CD4-positive, alpha-beta T cell treated with Interleukin-4 for 4 hours (primary cell): ENCODE measurements at regions not wholly inside any gene's neighbourhood (a gene's known extent, or its start where the extent isn't known, plus 50 kb on each side); places are given as distances from the start of the nearest gene placed in this dataset.
A peak's percentile ranks its signal among the peaks of the same experiment; 100 is the strongest.

Source experiments
- DNase-seq: peaks from one replicate; pipeline ENCODE4 v3.0.0-alpha.2; 2020

DNA sequence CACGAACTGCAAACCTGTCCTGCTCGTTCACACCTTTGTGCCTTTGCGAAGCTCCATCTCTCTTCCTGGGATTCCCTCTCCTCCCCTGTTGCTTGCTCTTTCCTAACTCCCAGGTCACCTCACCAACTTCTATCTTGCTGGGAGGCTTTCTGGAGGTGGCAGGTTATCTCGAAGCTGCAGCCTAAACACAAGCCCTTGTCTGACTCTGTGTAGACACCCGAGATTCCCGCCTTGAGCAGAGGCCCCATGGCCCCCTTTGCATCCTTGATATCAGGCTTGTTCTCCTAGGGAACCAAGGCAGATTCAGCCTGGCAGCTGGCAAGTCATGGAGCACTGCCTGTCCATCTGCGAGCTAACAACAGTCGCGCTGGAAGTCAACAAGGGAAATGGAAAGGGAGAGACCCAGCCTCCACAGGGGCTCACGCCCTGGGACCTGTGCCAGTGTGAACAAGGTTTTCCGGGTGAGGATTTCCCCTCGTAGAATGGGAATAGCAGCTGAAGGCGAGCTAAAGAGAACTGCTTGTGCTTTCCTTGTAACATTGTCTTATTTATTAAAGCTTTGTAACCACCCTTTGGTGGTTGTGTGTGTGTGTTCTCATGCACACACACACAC lies 109.5 kb upstream of the JUN start:
- DNase-seq: no peak

DNA sequence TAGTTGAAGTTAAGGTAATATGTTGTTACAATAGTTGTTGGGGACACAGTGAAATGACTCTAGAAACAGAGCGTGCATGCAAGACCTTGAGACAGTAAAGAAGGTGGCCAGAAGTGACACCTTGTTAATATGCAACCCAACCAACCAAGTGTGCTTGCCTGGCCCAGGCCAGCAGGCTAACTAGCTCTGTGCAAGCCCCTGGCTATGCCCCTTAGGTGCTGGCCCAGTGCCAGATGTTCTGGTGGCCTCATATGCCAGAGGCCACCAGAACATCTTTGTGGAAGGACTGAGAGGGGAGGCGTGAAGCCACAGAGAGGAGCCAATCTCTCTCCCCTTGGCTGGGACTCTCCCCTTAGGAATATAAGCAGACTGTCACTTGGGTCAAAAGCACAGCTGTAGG lies 111.2 kb upstream of the JUN start:
- no peak for DNase-seq

- no peak for DNase-seq
These were observed 111.8 kb upstream of the JUN start for GRCh38 chr1:58895559-58896145.

DNA sequence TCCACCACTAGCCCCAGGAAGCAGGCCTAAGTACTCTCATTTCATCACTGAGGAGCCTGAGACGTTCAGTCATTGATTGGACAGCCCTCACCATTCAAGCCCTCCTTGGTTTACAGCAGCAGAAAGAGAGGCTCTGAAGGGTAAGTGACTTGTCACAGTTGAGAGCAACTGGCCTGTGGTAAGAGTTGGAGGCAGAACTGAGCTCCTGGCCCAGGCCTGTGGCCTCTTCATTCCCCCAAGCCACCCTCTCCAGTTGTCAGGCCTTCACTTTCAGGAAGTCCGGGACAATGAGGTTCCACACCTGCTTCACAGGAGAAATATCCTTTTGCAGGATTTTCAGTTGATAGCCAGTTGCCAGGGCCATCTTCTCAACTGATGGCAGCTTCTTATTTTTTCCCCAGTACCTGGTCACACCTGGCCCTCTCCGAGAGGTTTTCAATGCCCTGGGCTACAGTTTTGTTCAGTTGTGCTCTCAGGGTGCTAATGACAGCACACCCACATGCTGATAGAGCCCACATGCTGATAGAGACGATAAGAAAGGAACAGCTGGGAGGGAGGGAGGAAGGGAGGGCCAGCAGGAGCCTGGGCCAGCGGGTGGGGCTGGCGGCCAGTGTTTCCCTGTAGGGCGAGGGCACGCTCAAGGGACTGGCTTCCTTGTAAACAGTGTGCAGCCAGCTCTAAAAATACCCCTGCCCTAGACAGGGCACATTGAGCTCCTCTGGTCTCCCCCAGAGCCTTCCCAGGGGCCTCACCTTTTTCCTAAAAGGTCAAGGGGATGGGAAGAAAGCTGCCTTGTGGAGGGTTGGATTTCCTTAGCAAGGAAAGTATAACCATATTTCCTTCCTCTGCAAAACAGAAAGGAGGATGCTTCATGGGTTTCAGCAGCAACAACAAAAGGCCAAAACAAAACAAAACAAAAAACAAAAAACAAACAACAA lies 112.7 kb upstream of the JUN start:
- no peak for DNase-seq

DNA sequence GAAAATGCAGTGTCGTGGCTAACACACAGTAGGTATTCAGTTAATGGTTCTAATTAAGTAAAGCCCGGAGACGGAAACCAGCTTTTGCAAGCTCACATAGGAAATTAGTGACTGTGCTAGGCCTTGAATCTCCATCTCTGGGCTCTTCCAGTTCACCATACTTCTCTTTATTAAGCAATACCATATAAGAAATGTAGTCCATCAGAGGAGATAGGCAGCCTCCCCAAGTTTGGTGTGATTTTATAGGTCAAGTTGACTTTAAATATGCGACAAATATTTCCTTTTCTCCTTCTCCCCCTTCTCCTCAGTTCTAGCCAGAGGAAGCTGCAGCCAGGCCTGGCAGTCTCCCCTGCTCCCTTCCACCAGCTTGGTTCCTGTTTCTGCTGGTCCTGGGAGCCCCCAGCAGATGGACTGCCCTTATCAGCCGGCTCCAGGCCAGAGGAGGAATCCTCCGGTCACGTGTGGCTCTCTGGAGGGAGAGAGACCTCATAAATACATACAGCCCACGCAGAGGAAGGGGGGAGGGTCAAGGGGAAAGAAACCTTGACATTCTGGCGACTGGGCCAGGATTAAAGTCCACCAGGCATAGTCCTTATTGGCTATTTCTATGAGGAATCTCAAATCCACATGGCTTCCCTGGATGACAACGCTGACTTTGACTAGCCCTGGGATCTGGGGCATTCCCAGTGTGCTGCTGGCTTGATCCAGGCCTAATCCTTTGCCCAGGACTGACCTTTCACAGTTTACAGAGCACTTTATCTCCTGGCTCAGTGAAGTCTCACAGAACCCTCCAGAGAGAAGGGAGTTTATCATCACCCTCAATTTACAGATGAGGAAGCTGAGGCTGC lies 115.1 kb upstream of the JUN start:
- DNase-seq: no peak

GRCh38 chr1:58899587-58900271 lies 115.9 kb upstream of the JUN start:
- DNase-seq: no peak

DNA sequence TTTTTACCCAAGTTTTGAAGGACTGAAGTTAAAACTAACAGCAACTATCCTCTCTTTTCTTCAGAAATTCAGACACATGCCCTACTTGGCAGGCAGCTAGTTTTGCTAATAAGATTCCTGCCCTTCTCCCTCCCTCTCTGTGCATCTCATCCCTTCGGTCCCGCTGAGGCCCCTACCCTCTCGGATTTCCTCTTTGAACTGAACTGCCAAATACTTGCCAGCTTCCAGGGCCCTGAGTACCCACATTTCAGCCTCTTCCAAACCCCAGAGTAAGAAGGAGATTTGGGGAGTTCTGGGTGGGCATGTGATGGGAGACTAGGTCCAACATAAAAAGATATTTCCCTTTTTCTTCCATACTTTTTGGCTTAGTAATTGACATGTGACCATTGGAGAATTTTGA lies 116.5 kb upstream of the JUN start:
- no peak for DNase-seq

GRCh38 chr1:58901008-58901407 lies 117.2 kb upstream of the JUN start:
- DNase-seq: no peak

DNA sequence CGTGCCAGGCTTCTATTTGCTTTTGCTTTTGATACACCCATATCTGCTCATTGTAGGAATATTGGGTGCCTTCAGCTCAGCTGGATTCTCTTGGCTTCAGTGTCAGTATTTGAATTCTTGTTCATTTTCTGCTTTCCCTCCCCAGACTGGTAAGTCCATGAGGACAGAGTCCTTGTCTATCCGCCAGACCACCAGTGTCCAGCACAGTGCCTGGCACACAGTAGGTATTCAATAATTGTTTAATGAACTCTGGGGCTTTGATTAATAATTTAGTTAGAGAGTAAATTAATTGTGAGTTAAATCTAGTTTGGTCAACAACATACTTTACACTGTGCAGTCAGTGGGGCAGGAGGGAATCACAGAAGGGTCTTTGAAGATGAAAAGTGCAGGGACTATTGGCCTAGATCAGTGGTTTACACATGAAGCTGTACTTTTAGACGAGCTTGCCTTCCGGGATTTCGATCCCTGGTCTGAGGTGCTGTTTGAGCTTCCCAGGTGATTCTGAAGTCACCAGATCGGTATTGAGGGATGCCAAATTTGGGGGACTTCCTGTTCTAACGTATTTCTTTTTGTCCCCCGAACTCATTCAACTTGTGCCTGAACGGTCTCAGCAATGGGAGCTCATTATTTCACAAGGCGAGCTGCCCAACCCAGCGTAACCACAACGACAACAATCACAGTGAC lies 119.1 kb upstream of the JUN start:
- DNase-seq: no peak

DNA sequence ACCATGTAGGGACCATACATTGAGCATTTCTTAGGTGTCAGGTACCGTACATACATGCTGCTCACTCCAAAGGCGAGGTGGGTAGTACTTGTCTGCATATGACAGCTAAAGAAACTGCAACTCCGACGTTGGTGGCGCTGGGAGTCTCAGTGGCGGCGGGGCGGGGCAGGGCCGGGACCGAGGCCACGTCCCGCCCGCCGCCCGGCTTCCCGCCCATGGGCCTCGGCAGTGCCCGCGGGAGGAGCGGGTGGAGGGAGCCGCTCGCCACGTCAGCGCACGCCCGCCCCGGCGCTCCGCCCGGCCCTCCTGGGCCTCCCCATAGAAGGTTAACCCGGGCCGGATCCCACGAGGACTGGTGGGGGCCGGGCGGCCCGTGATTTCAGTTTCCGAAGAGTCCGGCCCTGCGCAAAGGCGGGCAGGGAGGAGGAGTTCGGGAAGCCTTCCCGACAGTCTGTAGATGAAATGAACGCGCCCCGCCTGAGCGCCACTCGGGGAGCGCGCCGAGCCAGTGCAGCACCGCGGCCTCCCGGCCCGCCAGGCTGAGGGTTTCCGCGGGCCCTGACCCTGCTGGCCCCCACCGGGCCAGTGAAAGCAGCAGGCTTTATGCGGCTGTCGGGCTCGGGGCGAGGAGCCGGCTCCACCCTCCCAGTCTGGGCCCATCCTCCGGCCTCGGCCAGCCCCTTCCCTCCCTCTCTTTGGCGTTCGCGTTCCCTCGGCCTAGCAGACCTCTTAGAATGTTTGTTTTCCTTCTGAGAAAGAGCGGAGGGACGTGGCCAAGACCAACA lies 119.9 kb upstream of the JUN start:
- peak; percentile 76 for DNase-seq

GRCh38 chr1:58904299-58905125 lies 120.7 kb upstream of the JUN start:
- no peak for DNase-seq

DNA sequence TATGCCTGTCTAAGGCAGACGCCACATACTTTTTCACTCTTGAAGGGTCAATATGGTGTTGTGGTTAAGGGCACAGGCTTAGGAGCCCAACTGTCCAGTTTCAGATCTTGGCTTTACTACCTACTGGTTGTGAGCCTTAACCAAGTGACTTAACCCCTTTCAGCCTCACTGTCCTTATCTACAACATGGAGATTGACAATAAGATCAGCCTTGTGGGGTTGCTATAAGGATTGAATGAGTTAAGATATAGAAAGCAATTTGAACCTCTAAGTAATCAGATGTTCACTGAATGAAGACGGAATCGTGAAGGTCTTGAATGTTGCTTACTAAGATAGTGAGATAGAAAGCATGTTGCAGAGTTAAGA lies 121.3 kb upstream of the JUN start:
- no peak for DNase-seq

DNA sequence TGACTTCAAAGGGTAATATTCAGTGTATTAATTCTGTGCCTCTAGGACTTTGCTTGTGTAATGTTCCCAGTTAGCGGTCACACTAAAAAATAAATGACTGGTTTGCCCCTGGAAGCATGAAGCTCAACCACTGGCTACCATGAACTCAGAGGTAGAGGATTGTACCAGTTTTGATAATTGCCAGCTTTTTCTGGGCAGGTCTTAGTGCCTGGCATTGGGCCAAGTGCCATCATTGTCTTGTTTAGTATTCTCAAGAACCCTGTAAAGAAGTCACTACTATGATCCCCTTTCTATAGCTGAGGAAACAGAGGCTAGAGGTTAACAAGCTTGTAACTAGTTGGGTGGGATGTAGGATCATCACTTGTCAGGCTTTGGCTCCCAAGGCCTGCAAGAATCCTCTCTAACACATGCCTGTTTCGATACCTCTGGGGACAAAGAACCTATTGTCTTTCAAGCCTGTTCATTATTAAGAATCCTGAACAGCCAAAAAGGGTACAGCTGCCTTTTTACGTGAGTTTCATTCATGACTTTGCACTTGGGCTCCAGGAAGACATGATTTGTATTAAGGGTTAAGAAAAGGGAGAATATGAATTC lies 121.9 kb upstream of the JUN start:
- DNase-seq: no peak

DNA sequence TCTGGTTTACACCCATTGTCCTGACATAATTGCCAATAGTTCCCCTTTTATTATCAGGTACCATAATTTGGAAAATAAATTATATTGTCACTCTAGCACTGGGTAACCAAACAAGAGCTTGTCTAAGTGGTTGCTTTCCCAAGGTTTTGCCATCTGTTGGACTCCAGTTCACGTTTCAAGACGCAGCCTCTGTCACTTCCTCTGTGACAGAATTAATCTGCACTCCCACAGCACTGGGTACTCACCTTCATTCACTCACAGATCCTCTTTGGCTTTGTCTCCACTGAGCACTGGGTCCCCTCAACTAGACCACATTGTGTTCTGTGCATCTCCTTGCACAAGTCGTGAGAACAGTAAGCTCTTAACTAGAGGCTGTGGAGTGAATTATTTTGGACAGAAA lies 123.6 kb upstream of the JUN start:
- DNase-seq: no peak

DNA sequence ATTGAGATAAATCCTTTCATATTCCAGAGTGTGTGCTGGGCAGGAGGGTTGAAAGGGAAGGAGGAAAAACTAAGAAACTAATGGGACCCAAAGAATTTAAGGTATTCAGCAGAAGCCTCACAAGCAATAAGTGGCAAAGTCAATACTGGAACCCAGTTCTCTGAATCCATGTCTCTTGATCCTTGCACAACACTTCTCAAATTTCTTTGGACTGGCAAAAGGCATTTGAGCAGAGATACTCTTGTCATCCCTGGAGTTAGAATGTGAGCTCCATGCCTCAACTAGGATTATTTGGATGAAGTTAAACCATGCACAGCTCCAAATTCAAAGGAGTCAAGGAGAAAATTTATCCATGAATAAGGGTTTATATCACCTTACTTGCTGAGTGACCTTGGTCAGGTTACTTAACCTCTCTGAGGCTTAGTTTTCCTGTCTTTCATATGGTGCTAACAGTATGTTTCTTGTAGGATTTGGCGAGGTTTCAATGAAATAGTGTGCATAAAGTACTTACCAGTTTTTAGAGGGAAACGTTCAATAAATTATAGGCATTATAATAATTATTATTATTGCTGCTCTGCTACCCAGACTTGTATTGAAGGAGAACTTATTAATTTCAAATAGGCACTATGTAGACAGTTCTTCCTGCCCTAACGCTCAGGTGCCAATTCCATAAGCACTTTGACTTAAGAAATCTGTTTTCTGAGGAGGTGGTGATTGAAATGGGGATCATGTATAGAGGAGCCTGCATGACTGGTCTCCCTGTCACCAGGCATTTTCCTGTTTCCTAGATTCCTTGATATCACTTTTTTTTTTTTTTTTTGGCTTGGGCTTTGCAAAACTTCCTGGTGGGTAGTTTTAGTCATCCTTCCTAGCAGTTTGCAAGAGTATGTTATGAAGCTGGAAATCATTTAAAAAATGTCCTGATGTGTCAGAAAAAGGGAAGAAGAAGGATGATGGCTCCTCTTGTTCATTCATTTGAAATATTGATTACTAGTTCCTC lies 125.0 kb upstream of the JUN start:
- DNase-seq: no peak

GRCh38 chr1:58909914-58910681 lies 126.3 kb upstream of the JUN start:
- no peak for DNase-seq

GRCh38 chr1:58911841-58912499 lies 128.1 kb upstream of the JUN start:
- no peak for DNase-seq
